GM19397 (cell line): ENCODE measurements at regions not wholly inside any gene's neighbourhood (a gene's known extent, or its start where the extent isn't known, plus 50 kb on each side); places are given as distances from the start of the nearest gene placed in this dataset.

Experiments used
- ATAC-seq: cut with Tn5 transposase; IDR thresholded peaks from one replicate; pipeline ENCODE4 v1.9.1; 2021; ENCODE audit warnings: mild to moderate bottlenecking, moderate library complexity; ENCODE audit not compliant: unreplicated experiment

GRCh38 chr5:6806668-6807067, 93.4 kb downstream of the TENT4A start:
- ATAC-seq = no peak

- ATAC-seq = no peak
Measured at GRCh38 chr5:6808462-6808861, 95.2 kb downstream of the TENT4A start.

DNA sequence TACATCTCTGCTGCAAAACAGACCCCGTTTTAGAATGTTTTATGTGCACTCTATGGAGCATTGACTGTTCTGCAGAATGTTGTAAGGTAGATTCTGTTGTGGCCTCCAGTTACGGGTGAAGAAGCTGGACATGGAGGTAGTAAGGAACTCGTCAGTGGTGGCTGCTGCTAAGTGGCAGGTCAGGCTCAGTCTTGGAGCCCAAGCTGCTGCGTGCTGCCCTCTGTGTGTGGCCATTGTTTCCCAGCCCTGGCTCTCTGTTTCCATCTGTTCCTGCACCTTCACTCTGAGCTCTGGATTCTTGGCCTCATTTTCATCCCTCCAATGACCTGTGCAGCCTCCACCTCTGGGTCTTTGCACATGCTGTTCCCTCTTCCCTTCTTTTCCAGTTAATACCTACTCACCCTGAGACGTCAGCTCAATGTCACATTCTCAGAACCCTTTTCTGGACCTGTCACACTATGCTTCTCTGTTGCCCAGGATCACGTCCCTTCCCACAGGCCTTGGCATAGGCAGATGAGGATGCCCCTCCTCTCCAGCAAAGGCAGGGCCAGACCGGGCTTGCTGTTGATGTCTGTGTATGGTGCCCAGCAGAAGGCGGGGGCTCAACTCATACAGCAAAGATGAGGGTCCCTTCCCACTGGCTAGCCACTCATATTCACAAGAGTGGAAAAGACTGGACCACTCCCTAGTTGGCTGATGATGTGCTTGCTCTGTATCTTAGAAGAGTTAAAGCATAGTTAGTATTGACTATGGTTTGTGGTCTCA, 97.6 kb downstream of the TENT4A start:
- no peak for ATAC-seq

DNA sequence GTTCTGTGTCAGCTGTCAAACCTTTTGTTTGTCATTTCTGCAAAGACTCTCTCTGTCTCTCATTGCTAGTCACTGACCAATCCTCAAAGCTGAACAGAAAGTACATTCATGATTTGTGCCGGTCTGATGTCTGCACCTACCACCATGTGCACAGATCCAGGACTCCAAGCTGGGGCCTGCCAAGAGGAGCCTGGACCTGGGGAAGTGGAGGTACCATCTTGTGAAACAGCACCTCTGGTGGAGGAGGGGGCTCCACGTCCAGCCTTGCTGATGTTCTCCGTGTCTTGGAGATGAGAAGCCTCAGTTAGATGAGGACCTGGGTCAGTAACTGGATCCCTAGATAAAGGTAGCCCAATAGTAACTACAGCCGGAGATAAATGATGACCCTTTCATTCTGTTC, 98.9 kb downstream of the TENT4A start:
- no peak for ATAC-seq

DNA sequence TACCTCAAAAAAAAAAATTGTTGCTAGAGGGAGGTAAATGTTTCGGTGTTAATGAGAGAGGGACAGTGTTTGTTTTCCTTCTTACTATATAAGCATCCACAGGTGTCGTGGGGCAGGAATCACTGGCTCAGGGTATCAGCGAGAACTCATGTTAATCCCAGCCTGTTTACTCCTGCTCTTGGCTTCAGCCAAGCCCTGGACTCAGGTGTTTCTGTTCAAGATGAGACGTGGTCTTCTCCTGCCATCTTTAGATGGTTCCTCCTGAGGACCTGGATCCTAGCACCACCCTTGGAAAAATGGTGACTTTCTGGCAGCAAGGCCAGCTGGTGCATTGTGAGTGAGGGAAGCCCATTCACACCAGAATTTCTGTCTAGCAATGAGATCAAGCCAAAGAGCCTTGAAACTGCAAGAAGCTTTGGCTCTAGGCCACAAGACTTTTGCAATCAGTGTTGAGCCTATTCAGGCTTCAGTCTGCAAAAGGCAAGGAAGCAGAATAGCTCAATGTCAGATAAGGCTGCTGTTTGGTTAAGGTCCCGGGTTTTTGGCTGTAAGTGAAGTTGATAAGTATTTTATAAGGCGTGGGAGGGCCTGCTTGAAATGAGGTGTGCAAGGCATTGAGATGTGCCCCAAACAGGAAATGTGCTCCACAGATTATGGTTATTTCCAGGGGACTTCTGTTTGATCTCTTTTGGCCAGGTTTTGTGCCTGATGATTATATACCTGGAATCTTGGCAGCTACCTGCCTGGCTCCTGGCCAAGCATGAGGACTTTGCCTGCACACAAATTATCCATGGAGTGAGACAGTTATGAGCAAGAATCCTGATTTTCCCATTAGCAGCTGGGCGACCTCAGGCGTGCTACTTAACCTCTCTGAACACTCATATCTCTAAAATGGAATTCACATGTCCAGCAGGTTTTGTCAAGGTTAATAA, 99.8 kb downstream of the TENT4A start:
- ATAC-seq = no peak

- no peak for ATAC-seq
Measured at GRCh38 chr5:6814816-6815215, 101.6 kb downstream of the TENT4A start.

GRCh38 chr5:6818594-6819511, 105.6 kb downstream of the TENT4A start:
- ATAC-seq = no peak

- ATAC-seq = no peak
Measured at GRCh38 chr5:6819521-6819920, 106.3 kb downstream of the TENT4A start.

GRCh38 chr5:6820851-6821479, 107.7 kb downstream of the TENT4A start:
- no peak for ATAC-seq

DNA sequence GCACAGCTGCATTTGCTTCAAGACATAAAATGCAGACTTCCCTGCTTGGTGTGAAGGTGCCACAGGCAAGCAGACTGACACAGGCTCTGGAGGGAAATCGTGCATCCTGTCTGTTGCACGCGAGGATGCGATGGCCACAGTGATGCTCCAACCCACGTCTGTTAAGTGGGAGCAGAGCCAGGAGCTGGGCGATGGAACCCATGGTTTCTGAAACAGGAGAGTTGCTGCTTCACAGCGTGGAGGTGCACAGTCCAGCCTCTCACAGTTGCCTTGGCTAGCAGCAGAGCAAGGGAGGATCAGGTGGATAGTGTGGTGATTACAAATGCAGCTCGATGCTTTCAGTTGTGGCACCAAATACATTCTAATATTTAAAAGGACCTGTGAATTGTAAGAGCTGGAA, 108.8 kb downstream of the TENT4A start:
- ATAC-seq = no peak

DNA sequence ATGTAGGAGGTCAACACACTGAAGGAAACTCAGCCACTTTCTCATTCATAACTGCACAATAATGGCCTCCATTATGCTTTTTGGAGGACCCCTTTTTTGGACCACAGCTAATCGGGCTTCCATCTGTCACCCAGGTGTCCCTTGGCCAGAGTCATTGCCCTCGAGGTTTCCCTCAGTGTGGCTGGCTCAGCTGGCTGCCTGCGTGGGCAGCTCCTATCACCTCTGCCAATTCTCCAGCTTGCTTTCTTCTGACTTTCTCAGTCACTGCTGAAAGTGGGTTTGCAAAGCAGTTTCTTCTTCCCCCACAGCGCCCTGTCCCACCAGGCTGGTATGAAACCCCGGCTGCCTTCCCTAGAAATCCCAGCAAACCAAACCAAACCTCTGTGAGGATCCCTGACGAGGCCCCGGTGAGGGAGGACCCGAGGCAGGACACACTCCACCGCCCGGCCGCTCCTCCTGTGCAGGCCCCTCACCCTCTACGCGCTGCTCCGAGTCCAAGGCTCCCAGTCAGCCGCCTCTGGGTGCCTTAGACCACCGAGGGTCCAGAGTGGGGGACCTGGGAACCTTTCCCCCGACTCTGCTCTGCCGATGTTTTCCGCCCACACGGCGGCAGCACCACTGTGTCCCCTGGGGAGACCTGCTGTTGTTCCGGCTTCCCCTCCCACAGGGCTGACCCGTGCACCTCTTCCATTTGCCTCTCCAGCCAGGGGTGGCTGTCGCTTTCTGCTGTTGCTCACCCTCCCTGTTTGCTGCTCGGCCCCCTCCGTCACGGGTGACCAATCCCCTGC, 109.5 kb downstream of the TENT4A start:
- no peak for ATAC-seq

- no peak for ATAC-seq
Measured at GRCh38 chr5:6823996-6824395, 110.8 kb downstream of the TENT4A start.

- ATAC-seq = no peak
Measured at GRCh38 chr5:6825678-6826244, 112.5 kb downstream of the TENT4A start.

DNA sequence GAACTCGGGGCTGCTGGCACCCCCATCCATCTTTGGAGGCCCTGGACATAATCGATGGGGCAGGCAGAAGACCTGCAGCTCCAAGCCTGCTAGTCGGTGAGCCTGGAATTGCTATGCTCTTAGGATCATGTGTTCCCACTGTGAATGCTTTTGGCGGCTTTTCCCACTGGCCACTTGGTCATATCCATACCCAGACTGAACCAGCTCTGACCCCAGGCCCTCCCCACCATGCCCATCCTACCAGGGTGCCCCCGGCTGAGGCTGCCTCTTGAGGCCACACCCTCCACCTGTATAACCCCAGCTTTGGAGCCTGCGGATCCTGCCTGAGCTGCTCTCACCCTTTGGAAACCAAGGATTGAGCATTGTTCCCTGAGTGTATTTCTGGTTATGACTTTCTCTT, 113.5 kb downstream of the TENT4A start:
- no peak for ATAC-seq

GRCh38 chr5:6827526-6828219, 114.4 kb downstream of the TENT4A start:
- peak; percentile 77 for ATAC-seq

GRCh38 chr5:6829150-6829784, 116.0 kb downstream of the TENT4A start:
- peak; percentile 67 for ATAC-seq

DNA sequence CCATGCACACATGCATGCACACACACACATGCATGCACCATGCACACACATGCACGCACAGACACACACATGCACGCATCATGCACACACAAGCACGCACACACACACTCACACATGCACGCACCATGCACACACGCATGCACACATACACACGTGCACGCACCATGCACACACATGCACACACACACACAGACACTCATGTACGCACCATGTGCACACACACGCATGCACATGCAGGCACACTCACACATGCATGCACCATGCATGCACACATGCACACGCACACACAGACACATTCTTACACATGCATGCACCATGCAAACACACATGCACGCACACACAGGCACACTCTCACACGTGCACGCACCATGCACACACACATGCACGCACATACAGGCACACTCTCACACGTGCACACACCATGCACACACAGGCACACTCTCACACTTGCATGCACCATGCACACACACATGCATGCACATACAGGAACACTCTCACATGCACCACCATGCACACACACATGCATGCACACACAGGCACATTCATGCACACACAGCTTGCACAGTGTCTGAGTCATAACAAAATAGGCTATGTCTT, 117.5 kb downstream of the TENT4A start:
- ATAC-seq = no peak
